Mammary epithelial cell (primary cell): ENCODE measurements at regions not wholly inside any gene's neighbourhood (a gene's known extent, or its start where the extent isn't known, plus 50 kb on each side); places are given as distances from the start of the nearest gene placed in this dataset.

ENCODE experiments used
- EZH2 ChIP-seq: IDR thresholded peaks from 2 replicates; pipeline ENCODE4 v1.6.1; 2012; ENCODE audit warnings: low read length, inconsistent platforms, borderline replicate concordance
- TF ChIP-seq, protein P1 (sequence below), 2 donors: IDR thresholded peaks in 1 of 2; conservative IDR thresholded peaks in 1 of 2; 2 replicates each; pipeline ENCODE4 v1.5.1; 2011 to 2012; ENCODE audit warnings: inconsistent platforms in 2 of 2, low read length in 2 of 2, mild to moderate bottlenecking in 2 of 2, control low read depth in 1 of 2, low read depth in 1 of 2; ENCODE audit not compliant: insufficient read depth in 1 of 2; ENCODE audit errors: extremely low read depth in 1 of 2

DNA sequence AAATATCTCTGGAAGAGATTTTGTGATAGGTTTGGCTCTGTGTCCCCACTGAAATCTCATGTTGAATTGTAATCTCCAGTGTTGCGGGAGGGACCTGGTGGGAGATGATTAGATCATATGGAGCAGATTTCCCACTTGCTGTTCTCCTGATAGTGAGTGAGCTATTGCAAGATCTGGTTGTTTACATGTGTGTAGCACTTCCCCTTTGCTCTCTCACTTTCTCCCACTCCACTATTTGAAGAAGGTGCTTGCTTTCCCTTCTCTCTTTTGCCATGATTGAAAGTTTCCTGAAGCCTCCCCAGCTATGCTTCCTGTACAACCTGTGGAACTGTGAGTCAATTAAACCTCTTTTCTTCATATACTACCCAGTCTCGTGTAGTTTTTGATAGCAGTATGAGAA lies 97.0 kb upstream of the FN1 start:
- TF ChIP-seq, protein P1, sequence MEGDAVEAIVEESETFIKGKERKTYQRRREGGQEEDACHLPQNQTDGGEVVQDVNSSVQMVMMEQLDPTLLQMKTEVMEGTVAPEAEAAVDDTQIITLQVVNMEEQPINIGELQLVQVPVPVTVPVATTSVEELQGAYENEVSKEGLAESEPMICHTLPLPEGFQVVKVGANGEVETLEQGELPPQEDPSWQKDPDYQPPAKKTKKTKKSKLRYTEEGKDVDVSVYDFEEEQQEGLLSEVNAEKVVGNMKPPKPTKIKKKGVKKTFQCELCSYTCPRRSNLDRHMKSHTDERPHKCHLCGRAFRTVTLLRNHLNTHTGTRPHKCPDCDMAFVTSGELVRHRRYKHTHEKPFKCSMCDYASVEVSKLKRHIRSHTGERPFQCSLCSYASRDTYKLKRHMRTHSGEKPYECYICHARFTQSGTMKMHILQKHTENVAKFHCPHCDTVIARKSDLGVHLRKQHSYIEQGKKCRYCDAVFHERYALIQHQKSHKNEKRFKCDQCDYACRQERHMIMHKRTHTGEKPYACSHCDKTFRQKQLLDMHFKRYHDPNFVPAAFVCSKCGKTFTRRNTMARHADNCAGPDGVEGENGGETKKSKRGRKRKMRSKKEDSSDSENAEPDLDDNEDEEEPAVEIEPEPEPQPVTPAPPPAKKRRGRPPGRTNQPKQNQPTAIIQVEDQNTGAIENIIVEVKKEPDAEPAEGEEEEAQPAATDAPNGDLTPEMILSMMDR (conservative IDR thresholded peaks at IDR 0.05 in 1 of 2, IDR thresholded peaks at IDR 0.05 in 1 of 2; ENCODE audit: extremely low read depth in 1 of 2, insufficient read depth in 1 of 2, low read depth in 1 of 2, low read length in 2 of 2): no peak
- TF ChIP-seq EZH2: no peak
